GM12878 (cell line): ENCODE measurements at regions not wholly inside any gene's neighbourhood (a gene's known extent, or its start where the extent isn't known, plus 50 kb on each side); places are given as distances from the start of the nearest gene placed in this dataset.

Source experiments
- ATAC-seq: fragments of 200-7000 bp; cut with Tn5 transposase; 3 replicates; pipeline ENCODE4 v1.9.1; 2020; ENCODE audit warnings: mild to moderate bottlenecking, moderate library complexity
- BruUV-seq: library from RNA; stranded (reverse); fragments of 400-500 nt; replicated peaks from 2 replicates; lab custom pipeline; 2021; lab: Mats Ljungman, UMichigan
- CTCF ChIA-PET: fragments of 300-600 bp; sonication (Branson Sonifier 250); formaldehyde crosslinking; extraction: SDS; loops from one replicate; lab custom pipeline; 2021; ENCODE audit warnings: inconsistent platforms; lab: Yijun Ruan, JAX
- POLR2A ChIA-PET: fragments of 350-600 bp; formaldehyde crosslinking; extraction: SDS; loops from one replicate; lab custom pipeline; 2021; ENCODE audit warnings: inconsistent platforms; lab: Charles Lee
- RAD21 ChIA-PET: fragments of 300-600 bp; sonication (Branson Sonifier 250); formaldehyde crosslinking; loops from one replicate; lab custom pipeline; 2023; ENCODE audit warnings: antibody characterized with exemption; ENCODE audit not compliant: unreplicated experiment; lab: Charles Lee
- SMC1A ChIA-PET: fragments of 300-600 bp; sonication (Branson Sonifier 250); formaldehyde crosslinking; loops from one replicate; lab custom pipeline; 2023; ENCODE audit not compliant: unreplicated experiment, uncharacterized antibody; lab: Charles Lee
- DNase-seq: peaks from one replicate; pipeline ENCODE4 v3.0.0-alpha.2; 2011; ENCODE audit warnings: low read depth, low spot score
- FAIRE-seq: peaks from 3 replicates; lab custom pipeline; 2011; peaks lifted over from hg19 to GRCh38; lab: Jason Lieb, UNC
- H2AFZ ChIP-seq: 2 replicates; pipeline ENCODE4 v1.6.0; 2011; ENCODE audit warnings: low read depth, low read length, control low read depth; ENCODE audit not compliant: control insufficient read depth
- H3K27ac ChIP-seq: 2 replicates; pipeline ENCODE4 v1.5.1; 2011; ENCODE audit warnings: control low read depth; ENCODE audit not compliant: control insufficient read depth, insufficient read depth
- H3K27me3 ChIP-seq, 2 experiments: replicated peaks in 1 of 2; 2 replicates each; pipeline versions ENCODE4 v1.6.0 to v1.6.1; 2011; ENCODE audit warnings: low read length in 1 of 2; ENCODE audit not compliant: control insufficient read depth in 2 of 2, insufficient read depth in 2 of 2
- H3K36me3 ChIP-seq, 2 experiments: 2 replicates each; pipeline ENCODE4 v1.5.1; 2011; ENCODE audit warnings: low read length in 1 of 2; ENCODE audit not compliant: control insufficient read depth in 2 of 2, insufficient read depth in 2 of 2
- H3K4me1 ChIP-seq: 2 replicates; pipeline ENCODE4 v1.6.1; 2011; ENCODE audit warnings: mild to moderate bottlenecking, low read length, moderate library complexity, mixed read lengths; ENCODE audit not compliant: control insufficient read depth, insufficient read depth
- H3K4me2 ChIP-seq: 2 replicates; pipeline ENCODE4 v1.6.0; 2011; ENCODE audit warnings: control low read depth; ENCODE audit not compliant: control insufficient read depth, insufficient read depth
- H3K4me3 ChIP-seq: fragments of 200-600 bp; sonication (generic); 2 replicates; pipeline ENCODE4 v1.5.1; 2016
- H3K79me2 ChIP-seq: 2 replicates; pipeline ENCODE4 v1.6.0; 2011; ENCODE audit warnings: low read length; ENCODE audit not compliant: control insufficient read depth, insufficient read depth
- H3K9ac ChIP-seq: 2 replicates; pipeline ENCODE4 v1.8.0; 2011; ENCODE audit warnings: low read length, control low read depth, mixed read lengths; ENCODE audit not compliant: control insufficient read depth, insufficient read depth
- H3K9me3 ChIP-seq: replicated peaks from 3 replicates; pipeline ENCODE4 v1.5.1; 2011; ENCODE audit warnings: mild to moderate bottlenecking, low read length; ENCODE audit not compliant: control insufficient read depth, insufficient read depth
- H4K20me1 ChIP-seq: 2 replicates; pipeline ENCODE4 v1.6.0; 2011; ENCODE audit not compliant: control insufficient read depth, insufficient read depth
- NKRF ChIP-seq: fragments of 450-650 bp; conservative IDR thresholded peaks from 2 replicates; pipeline ENCODE4 v1.6.1; 2017; ENCODE audit warnings: mild to moderate bottlenecking, moderate library complexity
- PKNOX1 ChIP-seq: fragments of 450-650 bp; IDR thresholded peaks from 2 replicates; pipeline ENCODE4 v1.6.1; 2016; ENCODE audit warnings: mild to moderate bottlenecking
- SMAD5 ChIP-seq: IDR thresholded peaks from 2 replicates; pipeline ENCODE4 v1.6.1; 2016; ENCODE audit warnings: antibody characterized with exemption, low read depth
- ZBTB11 ChIP-seq: fragments of 450-650 bp; formaldehyde crosslinking; IDR thresholded peaks from 2 replicates; pipeline ENCODE4 v1.5.0; 2022; ENCODE audit warnings: mild to moderate bottlenecking, missing genetic modification characterization
- WGBS: methylation state at CpG from one replicate; pipeline ENCODE4 v1.1.6; 2016; ENCODE audit warnings: low lambda C conversion rate; ENCODE audit not compliant: insufficient replicate concordance, insufficient coverage; ENCODE audit errors: missing lambda C conversion rate; 5-methylcytosine and 5-hydroxymethylcytosine counted together
- in situ Hi-C: fragments of 300-500 bp; cut with MboI; formaldehyde crosslinking; loops from 9 replicates; pipeline ENCODE4 v1.14.3; 2018; ENCODE audit warnings: mixed read lengths
- intact Hi-C: fragments of 100-400 bp; cut with micrococcal nuclease; formaldehyde crosslinking; loops from one replicate; pipeline ENCODE4 v1.14.2; 2022; ENCODE audit not compliant: unreplicated experiment

- TF ChIP-seq SMAD5: no peak
- TF ChIP-seq, all 136 proteins: peak for 0
These were observed 54.1 kb upstream of the KCNG1 start (continued) for GRCh38 chr20:51076786-51077685.

GRCh38 chr20:51074062-51074461, 51.2 kb upstream of the KCNG1 start:
- WGBS: 83% methylated on average over 1 of the region's 1 CpG

More at GRCh38 chr20:51074062-51074461, 51.2 kb upstream of the KCNG1 start:
- Histone ChIP-seq H2AFZ (no peak overlapping the region), H3K27ac (no peak overlapping the region), H3K9me3 (no peaks in the 10 kb centered on the region), H3K4me3 (no peak overlapping the region), H3K4me2 (no peak overlapping the region), H3K36me3 (no peaks in the 10 kb centered on the region), H3K9ac (no peak overlapping the region), H3K27me3 (peaks cover 0 to 2% of the 10 kb centered on the region in 2 experiments; a peak in 1 of 4 replicates), H3K4me1 (no peaks in the 10 kb centered on the region), H3K79me2 (no peaks in the 10 kb centered on the region), H4K20me1 (no peaks in the 10 kb centered on the region)
- ChIA-PET CTCF (no interaction called here), SMC1A (no interaction called here), POLR2A (no interaction called here), RAD21 (no interaction called here)
- intact Hi-C loops (no loop called here), in situ Hi-C loops (no loop called here)
- ATAC-seq (no peak), DNase-seq (no peak), FAIRE-seq (no peak)
- BruUV-seq: no TSS peak
- TF ChIP-seq PKNOX1: no peak
- no peak for TF ChIP-seq NKRF
- TF ChIP-seq ZBTB11: no peak
- TF ChIP-seq, all 136 proteins: peak for 0
